ENCODE measurements at regions not wholly inside any gene's neighbourhood (a gene's known extent, or its start where the extent isn't known, plus 50 kb on each side); places are given as distances from the start of the nearest gene placed in this dataset.

GRCh38 chr6:163804991-163805390, 390.5 kb downstream of the QKI start:
- DNase-seq (ENCODE audit: low spot score): no peak

GRCh38 chr6:163802267-163802666, 387.7 kb downstream of the QKI start:
- DNase-seq (ENCODE audit: low spot score): no peak

DNA sequence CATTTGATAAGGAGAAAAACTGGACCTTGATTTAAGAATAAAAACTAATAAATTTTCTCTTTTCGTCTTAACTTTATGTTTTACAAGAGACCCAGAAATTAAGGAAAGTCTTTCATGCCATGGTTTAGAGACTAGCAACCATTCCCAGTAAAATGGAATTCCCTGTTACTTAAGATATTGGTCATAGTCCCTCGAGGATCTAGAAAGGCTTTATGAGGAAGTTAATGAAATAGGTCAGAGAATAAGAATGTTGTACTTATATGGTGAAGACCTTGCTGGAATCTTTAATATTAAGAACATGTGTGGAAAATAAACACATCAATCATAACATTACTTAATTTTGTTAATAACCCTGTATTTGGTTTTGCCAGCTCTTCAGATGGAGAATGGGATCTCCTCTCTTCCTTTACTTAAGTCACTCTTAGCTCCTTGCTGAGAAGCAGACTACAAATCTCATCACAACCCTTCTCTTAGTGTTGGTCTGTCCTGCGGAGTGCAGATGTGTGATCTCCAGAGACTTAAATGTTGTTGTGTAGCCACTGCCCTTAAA, 382.9 kb downstream of the QKI start:
- no peak for DNase-seq (ENCODE audit: low spot score)

GRCh38 chr6:163793011-163793983, 378.8 kb downstream of the QKI start:
- DNase-seq (ENCODE audit: low spot score): peak; percentile 29

DNA sequence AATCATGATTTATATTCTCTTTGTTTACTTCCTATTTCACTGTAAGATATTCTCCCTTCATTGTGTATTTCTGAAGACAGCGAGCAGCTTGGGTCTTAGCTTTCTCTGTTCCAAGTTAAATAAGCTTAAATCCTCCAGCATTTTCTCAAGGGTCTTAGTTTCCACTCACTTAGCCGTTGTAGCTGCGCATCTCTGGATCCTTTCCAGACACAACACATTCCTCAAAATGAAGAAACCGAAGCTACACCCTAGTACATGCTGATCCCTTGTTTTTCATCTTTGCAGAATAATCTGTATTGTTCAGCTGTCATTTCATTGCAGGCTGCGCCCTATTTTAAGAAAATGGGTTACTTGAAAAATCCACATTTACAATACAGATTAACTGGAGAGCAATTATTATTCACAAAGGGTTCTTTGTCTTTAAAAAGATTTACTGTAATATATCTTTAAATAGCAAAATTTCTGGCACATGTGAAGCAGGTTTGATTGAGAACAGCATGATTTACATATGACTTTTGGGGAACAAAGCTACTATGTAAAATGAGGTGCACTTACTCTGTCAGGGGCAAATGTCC, 375.8 kb downstream of the QKI start:
- no peak for DNase-seq (ENCODE audit: low spot score)

GRCh38 chr6:163789199-163789810, 374.8 kb downstream of the QKI start:
- DNase-seq (ENCODE audit: low spot score): no peak

DNA sequence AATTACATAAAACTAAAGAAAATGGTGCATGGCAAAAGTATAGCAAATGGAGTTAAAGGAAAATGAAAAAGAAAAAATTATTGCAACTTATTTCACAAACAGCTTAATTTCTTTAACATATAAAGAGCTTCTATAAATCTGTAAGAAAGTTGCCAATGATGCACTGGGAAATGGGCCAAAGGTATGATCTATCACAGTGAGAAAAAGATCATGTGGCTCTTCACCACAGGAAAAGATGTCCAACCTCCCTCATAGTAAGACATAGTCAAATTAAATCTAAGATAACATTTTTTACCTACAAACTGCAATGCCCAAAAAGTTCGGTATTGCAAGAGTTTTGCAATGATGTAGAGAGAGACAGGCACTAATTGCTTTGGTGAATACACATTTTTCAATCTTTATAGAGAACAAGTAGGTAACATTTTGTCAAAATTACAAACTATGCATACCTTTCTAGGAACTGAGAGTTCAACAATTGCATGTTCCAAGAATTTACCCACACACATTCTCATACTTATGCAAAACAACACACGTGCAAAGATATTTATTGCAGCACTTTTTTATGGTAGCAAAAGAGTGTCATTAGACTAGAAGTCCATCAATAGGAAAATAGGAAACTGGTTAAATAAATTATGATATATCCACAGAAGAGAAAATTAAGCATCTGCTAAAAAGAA, 372.6 kb downstream of the QKI start:
- no peak for DNase-seq (ENCODE audit: low spot score)

GRCh38 chr6:163782436-163783003, 368.0 kb downstream of the QKI start:
- DNase-seq (ENCODE audit: low spot score): no peak

- DNase-seq (ENCODE audit: low spot score): no peak
These were observed 366.5 kb downstream of the QKI start for GRCh38 chr6:163780994-163781393.

GRCh38 chr6:163779727-163780284, 365.3 kb downstream of the QKI start:
- DNase-seq (ENCODE audit: low spot score): no peak

DNA sequence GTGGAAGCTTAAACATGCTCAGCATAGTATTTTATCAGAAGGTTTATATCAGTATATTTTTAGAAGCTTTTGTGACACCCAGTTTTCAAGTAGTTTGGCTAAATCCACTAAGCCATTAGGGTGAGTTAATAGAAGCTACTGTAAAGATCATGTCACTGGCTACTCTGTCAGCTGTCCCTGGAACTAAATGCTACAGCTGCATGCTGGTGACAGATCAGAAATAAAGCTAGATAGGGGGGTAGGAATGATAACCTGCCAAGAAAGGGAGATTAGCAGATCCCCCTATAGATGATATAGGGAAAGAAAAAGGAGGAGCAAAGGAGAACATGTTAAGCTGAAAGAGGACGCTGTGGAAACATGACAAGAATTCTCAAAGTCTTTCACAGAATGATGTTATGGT, 363.2 kb downstream of the QKI start:
- no peak for DNase-seq (ENCODE audit: low spot score)

DNA sequence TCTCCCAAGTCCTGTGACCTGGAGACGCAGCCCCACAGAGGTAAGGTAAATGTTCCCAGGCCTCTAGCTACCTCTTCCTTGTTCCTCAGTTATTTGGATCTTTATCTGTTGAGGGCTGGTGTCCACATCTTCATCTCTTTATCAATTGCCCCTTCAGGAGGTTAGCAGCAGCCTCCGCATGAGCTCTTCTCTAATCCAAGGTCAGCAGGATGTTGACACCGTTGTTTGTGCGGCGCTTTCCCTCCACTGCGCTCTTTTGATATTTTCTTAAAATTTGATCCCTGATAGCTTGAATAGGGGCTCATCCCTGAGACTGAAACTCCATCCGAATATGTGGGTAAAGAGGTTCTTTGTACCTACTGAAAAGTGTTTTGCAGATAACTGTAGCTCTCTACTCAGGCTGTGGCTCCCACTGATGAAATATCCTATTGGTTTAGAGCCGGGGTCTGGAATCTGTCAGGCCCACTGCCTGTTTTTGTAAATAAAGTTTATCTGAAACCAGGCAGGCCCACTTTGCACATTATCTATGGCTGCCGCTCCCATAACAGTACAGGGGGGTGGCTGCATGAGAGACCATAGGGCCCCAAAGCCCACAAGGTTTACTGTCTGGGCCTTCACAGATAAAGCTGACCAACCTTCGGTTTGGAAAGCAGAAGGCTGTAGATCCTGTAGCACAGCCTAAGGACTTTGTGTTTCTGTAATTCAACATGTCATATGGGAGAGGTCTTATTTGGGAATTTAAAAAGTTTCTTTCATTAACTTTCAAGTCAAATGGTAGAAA, 362.6 kb downstream of the QKI start:
- no peak for DNase-seq (ENCODE audit: low spot score)

DNA sequence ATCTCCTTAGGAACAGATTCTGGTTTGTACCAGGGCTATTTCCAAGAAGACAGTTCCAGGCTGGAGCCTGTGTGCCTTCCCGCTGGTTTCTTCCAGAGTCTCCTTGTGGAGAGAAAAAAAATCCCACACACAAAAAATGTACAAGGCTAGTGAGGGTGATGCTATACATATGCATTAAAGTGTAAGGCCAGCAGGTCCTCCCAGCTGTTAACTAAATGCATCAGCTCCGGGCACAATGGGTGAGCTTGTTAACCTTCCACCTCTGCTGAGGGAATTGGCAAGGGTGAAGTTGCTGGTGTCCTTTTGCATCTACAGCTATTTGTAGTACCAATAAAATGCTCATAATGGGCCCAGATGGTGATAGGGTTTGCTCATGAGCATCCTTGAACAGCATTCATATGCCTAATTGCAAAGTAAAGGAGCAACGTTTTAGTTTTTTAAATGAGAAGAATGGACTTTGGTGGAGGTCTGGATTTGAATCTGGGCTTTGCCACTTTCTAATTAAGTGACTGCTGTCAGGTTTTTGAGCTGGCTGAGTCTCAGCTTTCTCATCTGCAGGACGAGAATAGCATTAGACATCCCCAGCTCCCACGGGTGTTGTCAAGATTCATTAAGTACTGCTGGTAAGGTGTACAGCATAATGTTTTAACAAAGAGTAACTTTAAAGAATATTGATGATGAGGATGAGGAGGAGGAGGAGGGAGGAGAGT, 361.8 kb downstream of the QKI start:
- no peak for DNase-seq (ENCODE audit: low spot score)

DNA sequence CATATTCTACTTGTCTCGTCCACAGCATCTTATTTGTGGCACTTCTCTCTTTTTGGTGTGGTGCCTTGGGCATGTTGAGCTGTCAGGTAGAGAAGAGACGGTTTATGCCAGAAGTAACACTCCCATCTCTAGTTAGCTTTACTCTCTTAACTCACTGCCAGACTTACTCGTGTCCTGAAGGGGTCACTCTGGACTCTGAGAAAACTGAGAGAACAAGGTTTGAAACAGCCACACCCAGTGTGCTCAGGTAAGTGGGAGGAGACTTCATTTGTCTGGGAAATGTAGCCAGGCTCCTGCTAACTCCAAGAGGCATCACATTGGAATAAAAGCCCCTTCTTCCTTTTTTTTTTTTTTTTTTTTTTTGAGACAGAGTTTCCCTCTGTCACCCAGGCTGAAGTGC, 360.8 kb downstream of the QKI start:
- DNase-seq (ENCODE audit: low spot score): no peak

DNA sequence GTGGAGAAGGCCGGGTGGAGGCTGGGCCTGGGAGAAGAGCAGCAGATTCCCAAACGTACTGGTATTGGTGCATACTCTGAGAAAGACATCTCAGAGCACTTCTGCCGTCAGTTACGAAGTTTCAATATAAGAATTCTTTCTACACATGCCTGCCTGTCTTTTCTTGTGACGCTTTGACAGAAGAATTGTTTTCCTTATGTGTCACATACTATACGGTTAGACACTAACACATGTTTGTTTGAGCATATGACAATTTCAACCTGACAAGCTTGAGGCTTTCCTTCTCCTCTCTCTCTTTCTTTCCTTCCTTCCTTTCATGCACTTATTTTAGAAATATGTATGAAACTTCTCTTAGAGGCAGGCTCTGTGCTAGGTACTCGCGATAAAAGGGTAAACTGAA, 360.0 kb downstream of the QKI start:
- DNase-seq (ENCODE audit: low spot score): no peak

- no peak for DNase-seq (ENCODE audit: low spot score)
These were observed 359.1 kb downstream of the QKI start for GRCh38 chr6:163773646-163774045.

DNA sequence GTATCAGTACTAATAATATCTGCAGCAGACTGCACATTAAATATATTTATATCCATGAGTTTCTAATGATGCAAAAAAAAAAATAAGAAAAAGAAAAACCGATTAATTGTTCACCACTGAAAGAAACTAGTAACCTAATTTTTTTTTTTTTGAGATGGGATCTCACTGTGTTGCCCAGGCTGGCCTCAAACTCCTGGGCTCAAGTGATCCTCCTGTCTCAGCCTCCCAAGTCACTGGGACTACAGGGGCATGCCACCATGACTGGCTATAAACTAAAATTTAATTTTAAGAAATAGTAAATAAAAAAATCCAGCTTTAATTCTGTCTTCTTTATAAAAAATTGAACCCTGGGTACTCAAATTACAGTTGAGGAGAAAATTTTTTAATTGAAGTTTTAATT, 358.2 kb downstream of the QKI start:
- no peak for DNase-seq (ENCODE audit: low spot score)

DNA sequence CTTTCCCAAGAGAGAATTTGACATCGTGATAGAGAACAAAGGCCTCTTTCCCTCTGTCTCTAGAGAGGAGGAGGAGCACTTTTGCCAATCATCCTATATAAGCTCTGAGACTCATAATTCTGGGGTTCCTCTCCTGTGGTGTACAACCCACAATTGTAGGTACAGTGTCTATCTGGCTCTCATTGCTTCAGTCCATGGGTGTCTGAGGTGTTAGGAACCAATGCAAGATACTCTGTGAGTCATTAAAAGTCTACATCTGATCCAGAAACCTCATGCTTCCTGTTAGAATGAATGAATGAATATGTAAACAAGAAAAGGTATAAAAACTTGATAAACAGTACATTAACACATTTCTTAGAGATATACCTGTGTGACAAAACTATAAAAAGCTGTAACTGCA, 356.7 kb downstream of the QKI start:
- no peak for DNase-seq (ENCODE audit: low spot score)

GRCh38 chr6:163768905-163769304, 354.4 kb downstream of the QKI start:
- no peak for DNase-seq (ENCODE audit: low spot score)

- DNase-seq (ENCODE audit: low spot score): no peak
These were observed 352.4 kb downstream of the QKI start for GRCh38 chr6:163766936-163767335.

Data from RKO (cell line).